GM19467 (cell line): ENCODE measurements at regions not wholly inside any gene's neighbourhood (a gene's known extent, or its start where the extent isn't known, plus 50 kb on each side); places are given as distances from the start of the nearest gene placed in this dataset.
"Not testable (repeated sequence)": the region's sequence is repeated elsewhere in the genome, so short reads cannot be mapped to it uniquely, and the experiment has no call there.

Experiments
- ATAC-seq: cut with Tn5 transposase; IDR thresholded peaks from one replicate; pipeline ENCODE4 v1.9.1; 2021; ENCODE audit warnings: mild to moderate bottlenecking, moderate library complexity; ENCODE audit not compliant: unreplicated experiment

- no peak for ATAC-seq
These were observed 643.7 kb upstream of the ACO1 start for GRCh38 chr9:31740705-31741104.

DNA sequence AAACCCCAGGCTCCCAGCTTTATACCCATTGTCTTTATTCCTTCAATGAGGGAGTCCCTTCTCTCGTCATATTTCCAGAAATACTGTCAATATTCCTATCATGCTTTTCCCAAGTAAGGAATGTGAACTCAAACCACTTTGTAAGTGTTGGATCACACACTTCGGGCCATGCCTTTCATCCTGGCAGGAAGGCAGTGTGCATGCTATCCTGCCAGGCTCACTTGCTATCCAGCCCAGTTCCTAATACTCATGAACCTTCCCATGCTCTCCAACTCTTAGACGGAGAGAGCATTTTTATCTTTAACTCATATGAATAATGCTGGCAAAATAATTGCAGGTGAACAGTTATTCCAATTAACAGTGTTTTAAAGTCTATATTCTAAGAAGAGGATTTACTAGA is 639.9 kb upstream of the ACO1 start:
- no peak for ATAC-seq

GRCh38 chr9:31745468-31745867 is 639.0 kb upstream of the ACO1 start:
- ATAC-seq, result no peak

DNA sequence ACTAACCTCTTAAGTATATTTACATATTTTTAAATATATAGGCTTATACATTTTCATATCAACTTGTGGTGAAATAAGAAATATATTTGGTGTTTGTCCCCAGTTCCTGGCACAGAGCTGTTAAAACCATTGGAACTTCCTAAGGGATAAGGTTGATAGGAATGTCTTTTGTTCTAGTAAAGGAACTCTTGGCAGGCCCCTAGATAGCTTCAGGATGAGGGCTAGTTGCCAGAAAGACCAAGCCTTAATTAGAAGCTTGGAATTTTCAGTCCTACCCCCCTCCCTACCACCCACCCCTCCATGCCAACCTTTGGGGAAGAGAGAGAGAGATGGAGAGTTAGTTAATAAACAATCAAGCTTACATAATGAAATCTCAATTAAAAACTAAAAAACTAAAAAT is 638.6 kb upstream of the ACO1 start:
- no peak for ATAC-seq

DNA sequence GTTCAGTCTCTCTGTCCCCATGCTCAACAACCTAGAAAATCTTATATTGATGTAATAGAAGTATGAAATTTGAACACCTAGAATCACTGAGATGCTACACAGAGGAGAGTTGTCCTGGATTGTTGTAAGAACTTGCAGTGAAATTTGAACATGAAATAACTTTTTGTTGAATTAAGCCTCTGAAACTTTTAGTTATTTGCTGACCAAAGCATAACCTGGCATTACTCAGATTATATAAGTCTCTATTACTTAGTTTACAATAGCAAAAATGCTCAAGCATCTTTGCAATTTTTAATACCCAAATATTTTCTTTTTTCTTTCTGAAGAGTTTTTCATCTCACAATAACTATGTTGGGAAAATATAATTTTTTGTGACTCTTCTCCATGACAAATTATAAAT is 630.7 kb upstream of the ACO1 start:
- ATAC-seq, result no peak

GRCh38 chr9:31759703-31760102 is 624.7 kb upstream of the ACO1 start:
- no peak for ATAC-seq

GRCh38 chr9:31774021-31774420 is 610.4 kb upstream of the ACO1 start:
- not testable (repeated sequence) for ATAC-seq

DNA sequence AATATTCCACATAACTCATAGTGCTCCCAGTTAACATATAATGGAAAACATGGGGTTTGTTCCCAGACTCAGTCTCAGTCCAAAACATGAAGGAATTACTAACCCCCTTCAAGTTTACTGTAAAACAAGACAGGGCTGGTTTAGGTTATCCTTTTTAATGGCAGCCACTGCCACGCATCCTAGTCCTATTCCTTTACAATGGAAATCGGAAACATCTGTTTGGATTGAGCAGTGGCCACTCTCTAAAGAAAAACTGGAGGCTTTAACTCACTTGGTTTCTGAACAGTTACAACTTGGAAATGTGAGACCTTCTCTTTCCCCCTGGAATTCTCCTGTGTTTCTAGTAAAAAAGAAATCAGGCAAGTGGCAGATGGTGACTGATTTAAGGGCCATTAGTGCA is 609.9 kb upstream of the ACO1 start:
- ATAC-seq, result no peak

DNA sequence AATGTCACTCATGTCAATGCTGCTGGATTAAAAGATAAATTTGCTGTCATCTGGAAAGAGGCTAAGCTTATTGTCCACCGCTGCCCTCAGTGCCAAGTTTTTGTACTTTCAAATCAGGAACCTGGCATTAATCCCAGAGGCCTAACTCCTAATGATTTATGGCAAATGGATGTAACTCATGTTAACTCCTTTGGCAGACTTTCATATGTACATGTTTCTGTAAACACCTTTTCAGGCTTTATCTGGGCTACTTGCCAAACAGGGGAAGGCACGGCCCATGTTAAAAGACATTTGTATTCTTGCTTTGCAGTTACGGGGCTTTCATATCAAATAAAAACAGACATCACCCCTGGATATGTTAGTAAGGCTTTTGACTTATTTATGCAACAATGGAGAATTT is 608.0 kb upstream of the ACO1 start:
- no peak for ATAC-seq

GRCh38 chr9:31783491-31783890 is 601.0 kb upstream of the ACO1 start:
- no peak for ATAC-seq

DNA sequence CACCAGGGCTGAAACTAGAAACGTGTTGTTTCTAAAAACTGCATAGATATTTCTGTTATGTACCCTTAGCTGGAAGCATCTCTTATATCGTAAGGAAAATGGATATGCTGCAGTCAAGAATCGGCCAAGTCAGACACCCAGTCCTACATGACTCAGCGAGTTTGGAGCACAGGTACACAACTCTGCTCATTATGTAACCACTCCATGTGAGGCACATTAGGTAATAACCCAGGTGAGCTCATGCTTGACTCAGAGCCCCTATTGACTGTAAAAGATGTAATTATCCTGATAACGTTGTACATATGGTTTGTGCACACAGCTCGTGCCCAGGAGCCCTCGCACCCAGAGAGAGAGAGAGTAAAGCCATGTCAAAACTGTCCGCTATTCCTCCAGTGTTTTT is 593.7 kb upstream of the ACO1 start:
- ATAC-seq, result no peak

DNA sequence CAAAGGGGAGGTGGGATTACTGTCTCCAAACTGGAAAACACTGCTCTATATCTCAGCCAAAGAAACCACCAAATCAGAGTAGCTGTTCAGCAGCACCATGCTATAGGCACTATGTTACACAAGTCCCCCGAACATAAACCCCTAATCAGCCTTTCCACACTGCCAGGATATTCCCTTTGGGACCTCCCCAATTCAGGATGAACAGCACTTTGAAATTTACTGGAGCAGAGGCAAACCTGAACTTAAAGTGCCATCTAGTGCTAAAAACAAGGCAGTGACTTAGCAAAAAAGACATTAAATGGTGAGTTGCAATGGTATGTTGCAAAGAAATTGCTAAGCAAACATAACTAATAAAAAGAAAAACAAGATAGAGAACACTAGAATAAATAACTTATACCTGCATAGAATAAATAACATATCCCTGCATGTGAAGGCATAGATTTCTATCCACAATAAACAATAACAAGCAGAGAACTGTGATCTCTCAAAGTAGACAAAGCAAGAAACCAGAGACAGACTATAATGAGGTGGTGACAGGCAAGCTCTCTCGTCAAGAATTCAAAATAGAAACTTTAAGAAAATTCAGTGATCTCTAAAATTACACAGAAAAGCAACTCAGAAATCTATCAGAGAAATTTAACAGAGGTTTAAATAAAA is 584.4 kb upstream of the ACO1 start:
- ATAC-seq, result peak; percentile 53

DNA sequence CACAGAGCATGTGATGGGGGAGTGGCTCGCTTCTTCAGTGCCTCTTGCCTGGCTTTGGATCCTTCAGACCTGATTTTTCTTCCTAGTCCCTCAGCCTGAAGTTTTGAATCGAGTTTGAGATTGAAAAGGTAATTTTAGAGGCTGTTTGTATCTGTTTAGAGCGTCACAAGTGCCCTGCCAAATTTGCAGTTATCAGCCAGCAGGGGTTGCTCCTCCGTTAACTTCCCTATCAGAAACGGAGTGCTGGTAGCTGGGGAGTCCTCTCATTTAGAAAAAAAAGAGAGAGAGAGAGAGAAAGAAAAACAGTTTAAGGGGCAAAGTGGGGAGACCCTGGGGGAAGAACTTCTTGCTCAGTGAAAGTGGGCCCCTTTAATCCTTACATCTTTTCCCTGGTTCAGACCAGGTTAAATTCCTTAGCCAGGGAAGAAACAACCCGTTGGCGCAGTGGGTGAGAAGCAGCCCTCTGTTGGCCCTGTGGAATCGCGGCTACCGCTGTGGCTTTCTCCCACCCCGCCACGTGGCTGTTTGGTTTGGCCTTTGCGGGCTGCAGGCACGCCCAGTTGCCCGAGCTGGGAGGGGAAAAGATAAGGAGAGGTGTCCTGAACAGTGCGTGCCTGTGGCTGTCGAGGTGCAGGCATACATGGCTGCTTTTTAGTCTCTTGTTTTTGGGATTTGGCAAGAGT is 576.7 kb upstream of the ACO1 start:
- ATAC-seq, result no peak

DNA sequence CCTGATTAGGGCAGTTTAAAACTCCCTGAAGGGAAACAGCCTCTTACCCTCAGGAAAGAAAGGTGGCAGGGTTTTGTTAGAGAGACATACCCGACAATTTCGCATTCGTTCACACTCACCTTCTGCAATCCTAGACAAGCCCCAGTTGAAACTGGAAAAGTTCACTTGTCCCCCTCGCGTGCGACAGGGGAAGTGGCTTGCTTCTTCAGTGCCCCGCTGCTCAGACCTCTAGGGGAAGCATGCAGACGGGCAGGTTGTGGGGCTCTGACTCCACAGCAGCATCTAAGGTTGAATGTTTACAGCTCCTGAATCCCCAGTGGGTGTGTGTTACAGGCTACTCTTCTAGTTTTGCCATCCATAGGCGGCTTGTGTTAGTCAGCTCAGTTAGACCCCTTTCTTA is 575.7 kb upstream of the ACO1 start:
- ATAC-seq, result no peak

GRCh38 chr9:31820426-31820825 is 564.0 kb upstream of the ACO1 start:
- no peak for ATAC-seq

DNA sequence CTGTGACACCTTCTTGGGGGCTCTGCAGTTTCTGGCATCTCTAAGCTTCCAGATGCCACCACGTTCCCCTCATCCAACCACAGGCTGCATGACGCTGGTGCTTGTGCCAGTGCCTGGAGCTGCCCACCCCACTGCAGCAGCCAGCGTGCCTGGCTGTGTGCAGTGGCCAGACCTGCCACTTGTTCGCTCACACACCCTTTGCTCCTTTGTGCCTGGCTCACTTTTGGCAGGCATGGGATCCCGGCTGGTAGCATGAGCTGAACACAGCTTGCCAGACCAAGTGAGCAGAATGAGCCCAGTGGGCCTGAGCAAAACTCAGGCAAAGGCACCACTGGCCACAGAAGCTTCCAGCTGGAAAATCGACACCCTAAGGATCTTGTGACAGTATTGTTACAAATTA is 562.9 kb upstream of the ACO1 start:
- ATAC-seq, result no peak

DNA sequence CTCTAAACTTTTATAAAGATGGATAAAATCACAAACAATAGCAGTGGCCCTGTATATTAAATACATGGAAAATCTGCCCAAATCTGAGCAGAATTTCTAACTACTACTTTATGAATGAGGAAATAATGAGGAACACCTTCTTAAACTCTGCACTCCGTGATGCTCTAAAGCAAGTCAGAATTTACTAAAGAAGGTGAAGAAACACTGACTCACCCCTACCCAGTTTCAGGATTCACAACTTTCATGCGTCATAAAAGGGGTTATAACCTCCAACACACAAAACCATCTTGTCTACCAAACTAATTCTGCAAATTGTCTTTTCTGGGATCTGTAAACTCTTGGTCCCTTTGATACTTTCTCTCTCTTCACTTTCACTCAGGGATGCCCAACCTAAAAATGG is 561.1 kb upstream of the ACO1 start:
- ATAC-seq, result no peak

- ATAC-seq, result no peak
These were observed 559.6 kb upstream of the ACO1 start for GRCh38 chr9:31824860-31825259.

DNA sequence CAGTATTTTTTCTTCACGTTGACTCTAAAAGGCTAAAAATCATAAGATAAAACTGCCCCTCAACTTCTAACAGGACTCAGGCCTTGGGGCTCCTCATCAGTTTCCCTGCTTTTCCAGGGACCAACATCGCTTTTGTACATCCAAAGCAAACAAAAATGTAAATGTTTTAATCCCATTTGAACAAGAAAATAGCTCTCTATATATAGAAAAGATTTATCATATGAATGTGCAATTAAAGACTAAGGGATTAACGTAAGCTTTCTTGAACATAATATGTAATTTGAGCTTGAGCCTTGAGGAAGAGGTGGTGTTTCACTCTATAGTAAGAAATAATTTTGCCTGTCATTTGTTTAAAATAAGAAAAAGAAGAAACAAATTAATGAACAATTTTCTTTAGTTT is 547.2 kb upstream of the ACO1 start:
- no peak for ATAC-seq

- no peak for ATAC-seq
These were observed 545.2 kb upstream of the ACO1 start for GRCh38 chr9:31839273-31839672.

DNA sequence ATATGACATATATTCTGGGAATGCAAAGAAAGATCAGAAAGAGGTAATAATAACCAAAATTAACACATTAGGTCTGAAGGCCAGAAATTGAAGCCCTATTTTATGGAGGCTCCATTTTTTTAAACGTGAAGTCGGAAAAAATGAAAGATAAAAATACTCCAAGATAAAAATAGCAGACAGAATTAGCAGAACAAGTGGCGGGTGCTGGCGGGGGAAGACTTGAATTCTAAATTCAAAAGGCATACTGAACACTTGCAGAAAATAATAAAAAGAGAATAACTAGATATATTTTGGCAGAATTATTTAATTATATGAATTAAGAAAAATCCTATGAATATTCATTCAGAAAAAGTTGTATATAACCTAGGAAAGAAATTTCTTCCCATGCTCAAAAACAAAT is 543.7 kb upstream of the ACO1 start:
- ATAC-seq, result no peak

- ATAC-seq, result no peak
These were observed 536.5 kb upstream of the ACO1 start for GRCh38 chr9:31847963-31848362.
